CD4-positive, alpha-beta T cell treated with Interleukin-12 subunit alpha and Interleukin-12 subunit beta, for 1 hour (primary cell): ENCODE measurements at regions not wholly inside any gene's neighbourhood (a gene's known extent, or its start where the extent isn't known, plus 50 kb on each side); places are given as distances from the start of the nearest gene placed in this dataset.

Source experiments
- DNase-seq: peaks from one replicate; pipeline ENCODE4 v3.0.0-alpha.2; 2020

DNA sequence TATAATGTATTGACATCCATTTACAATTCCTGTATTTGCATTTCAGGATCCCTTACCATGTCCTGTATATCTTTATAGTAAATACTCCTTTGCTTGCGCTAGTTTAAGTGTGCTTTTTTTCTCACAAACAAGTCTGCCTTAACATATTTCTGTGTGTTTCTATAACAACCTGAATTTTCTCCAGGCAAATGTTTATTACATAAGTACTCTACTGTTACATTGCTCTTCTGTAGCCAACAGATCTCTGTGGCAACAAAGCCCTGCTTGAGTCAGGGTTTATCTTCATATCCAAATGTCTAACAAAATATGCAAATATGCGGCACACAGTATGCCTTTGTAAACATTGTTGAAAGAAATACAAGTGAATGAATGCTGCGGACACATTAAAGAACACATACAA lies 625.5 kb downstream of the TLL1 start:
- DNase-seq: no peak

DNA sequence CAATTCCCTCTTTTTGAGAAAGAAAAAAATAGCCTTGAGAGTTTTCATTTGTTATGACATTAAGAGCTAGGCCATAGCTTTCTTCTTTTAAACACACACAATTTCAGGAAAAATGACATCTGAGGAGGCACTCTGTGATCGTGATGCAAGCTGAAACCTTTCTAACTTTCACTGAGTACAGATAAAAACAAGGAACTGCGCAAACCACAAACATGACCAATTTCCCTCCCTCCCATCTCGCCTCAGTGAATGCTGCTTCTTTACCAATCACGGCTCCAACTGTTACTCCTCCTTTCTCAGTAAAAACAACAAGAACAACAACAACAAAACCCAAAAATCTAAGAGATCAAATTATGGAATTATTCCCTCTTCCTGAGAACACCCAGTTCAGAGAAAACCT lies 626.8 kb downstream of the TLL1 start:
- no peak for DNase-seq

DNA sequence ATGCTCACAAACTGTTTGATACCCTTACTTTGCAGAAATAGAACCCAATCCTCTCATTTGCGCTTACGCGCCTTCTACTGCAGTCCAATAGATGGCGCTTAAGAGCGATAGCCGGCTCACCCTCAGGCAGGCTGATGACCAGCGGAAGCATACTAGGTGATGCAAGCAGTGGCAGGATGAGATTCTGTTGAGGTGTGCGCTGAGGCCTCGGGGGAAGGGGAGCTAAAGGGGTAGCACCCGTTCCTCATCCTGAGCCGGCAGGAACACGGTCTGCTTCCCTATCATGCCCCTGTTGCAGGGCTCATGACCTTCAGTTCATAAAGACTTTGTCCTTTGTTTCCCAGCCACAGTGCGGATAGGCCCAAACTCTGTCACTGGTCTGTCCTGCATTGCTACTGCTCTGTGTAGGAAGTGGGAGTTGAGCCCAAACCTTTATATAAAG lies 628.9 kb downstream of the TLL1 start:
- no peak for DNase-seq

DNA sequence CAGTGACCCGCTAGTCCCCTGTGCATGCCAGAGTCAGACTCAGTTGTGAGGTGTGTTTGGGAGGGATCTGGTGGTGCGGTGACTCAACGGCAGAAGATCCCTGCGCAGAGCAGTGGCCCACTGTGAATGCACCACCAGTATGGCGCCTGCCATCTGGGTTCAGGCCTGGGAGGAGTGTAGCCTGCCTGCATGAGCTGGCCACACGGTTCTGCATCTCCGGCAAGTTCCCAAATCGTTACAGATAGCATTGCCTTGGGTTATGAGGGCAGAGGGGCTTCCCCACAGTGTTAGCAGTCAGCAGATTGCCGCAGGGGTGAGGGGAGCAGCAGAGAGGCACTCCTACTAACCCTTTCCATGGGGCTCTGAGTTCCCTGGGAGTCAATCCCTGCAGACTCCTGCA lies 629.6 kb downstream of the TLL1 start:
- DNase-seq: no peak

DNA sequence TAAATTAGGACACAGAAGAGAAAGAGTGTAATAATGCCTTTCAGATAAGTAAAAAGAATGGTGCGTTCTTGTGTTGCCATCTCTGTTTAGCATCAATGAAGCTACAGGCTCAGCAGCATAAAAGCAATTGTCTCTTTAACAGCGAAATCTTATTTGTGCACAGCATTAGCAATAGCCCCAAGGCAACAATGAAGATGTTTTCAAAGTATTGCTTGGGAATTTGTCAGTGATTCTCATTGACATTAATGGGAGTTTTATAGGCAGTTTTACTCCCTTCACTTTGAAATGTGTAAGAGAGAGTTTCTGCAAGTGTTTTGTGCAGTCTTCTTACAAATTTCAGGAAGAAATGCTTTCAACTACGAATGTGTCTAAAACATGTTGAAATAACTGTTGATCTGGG lies 633.0 kb downstream of the TLL1 start:
- DNase-seq: no peak

DNA sequence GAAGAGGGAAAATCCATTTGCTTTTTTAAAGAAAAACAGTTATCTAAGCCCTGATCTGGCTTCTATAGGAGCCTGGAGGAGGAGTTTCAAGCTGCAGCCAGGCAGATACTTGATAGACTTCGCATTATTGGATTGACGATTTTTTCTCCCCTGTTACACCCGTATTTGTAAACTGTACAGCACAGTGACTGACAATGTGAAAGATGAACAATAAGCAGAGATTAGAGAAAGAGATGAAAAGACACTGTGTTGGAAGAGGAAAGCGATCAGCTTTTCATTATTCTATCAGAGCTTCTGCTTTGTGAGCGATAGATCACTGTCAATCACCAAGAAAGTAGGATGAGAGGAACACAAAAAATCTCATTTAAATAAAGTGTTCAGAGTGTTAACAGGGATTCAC lies 639.2 kb downstream of the TLL1 start:
- DNase-seq: no peak

DNA sequence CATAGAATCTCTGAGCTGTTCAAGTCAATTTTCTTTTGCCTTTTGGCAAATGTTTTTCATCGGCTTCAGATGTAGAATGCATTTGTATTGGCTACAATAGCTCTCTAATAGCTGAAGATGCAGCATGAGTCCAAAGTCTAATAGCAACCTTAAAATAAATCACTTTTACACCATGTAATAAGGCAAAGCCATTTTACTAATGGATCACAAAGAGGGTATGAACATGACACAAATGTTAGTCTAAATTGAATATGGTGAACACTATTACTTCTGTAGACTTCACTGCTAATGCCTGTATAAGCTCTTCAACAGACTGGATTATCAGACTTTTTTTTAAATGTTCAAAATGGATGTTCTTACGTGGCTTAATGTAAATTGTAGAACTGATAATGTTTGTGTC lies 645.3 kb downstream of the TLL1 start:
- DNase-seq: no peak

DNA sequence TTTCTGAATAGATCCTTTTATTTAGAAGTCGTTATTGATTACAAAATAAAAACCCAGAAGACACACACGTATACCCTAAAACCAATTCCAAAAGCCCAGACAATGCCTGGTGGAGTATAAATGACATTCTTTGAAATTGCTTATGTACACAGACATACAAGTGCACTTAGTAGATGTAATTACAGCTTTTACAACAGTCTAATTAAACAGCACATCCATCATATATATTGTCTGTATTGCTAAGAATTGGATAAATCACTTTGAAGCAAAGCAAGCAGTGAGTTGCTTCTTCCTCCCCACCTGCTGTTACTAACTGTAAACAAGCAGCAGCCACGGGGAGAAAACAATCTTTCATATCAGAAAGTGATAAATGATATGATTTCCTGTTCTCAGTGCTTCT lies 645.7 kb downstream of the TLL1 start:
- DNase-seq: no peak

DNA sequence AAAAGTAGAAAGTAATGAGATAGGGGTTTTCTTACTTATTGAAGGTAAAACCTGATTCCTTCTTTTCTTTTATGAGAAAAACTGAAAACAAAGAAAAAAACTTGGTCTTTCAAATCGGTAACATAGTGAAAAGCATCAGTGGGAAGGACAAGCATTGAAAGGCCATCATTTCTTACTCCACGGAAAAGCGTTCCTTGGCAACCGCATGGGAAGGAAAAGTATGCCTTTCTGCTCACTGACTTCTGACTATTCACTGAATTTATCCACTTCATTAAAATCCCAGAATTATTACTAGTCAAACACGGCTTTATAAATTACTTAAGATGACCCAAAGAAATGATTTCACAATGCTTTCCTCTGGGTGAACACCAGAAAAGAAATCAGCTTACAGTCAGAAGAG lies 646.7 kb downstream of the TLL1 start:
- DNase-seq: no peak

DNA sequence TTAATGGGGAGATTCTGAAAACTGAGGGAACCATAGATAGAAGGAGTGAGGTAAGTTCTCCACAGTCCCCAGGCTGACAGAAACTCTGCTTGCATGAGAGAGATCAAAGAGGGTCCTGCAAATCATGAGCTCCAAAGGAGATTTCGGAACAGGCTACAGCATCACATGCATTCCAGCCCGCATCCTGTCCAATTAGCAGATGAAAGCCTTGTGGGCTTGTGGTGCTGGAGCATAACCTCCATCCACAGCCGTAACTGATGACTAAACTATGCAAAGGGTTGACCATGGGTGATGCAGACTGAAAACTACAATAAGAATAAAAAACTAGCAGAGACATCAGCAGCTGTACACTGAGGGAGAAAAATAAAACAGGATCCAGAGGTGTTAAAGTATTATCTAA lies 654.5 kb downstream of the TLL1 start:
- DNase-seq: no peak

DNA sequence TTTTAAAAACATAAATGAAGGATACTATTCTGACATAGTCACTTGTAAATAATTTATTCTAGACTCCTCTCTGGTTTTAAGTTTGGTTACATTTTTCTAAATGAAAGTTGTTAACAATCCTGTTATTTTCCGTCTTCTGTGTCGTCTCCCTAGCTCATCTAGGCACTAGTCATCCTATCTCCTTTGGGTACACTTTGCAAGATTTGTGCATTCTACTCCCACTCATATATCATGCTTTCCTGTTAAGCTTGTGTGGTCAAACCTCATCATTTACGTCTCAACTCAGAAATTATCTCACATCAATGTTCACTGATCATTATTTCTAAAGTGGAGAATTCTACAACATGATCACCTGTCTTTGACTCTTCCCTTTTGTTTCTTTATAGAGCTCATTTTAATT lies 658.7 kb downstream of the TLL1 start:
- no peak for DNase-seq

DNA sequence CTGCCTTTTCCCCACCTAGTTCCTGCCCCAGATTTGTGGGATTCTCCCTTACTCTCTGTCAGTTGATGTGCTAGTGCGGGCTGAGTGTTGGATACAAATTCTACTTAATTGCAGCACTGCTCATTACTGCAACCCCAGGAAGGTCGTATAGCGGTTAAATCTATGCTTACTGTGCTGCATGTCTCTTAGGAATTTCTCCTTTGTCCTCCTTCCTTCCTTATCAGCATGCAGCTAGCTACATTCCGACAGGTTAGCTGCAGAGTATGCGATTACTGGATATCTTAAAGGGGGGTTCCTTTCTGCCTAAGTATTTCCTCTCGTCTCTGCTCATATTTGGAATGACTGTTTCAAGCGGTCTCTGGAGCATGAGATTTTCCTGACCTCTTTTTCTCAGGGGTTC lies 662.8 kb downstream of the TLL1 start:
- no peak for DNase-seq

DNA sequence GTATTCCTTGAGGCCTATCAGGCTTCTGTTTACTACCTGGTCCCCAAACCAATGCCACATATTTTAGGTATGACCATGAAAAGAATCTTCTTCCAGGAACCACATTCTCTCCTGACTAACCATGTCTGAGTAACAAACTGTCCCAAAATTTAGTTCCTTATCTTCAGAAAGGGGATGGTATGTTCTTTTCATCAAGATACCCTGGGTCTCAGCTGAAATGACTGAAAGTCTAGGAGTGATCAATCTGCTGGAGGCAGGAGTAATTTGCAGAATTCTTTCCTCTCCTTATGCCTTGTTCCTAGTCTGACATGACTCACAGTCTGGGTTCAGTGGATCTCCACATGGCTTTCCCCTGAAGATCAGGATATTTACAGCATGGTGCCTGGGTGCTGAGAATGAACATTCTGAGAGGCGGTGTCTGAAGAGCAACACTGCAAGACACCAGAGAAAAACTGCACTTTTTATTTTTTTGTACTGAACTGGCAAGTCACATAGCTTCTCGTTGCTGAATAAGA lies 665.5 kb downstream of the TLL1 start:
- DNase-seq: no peak

DNA sequence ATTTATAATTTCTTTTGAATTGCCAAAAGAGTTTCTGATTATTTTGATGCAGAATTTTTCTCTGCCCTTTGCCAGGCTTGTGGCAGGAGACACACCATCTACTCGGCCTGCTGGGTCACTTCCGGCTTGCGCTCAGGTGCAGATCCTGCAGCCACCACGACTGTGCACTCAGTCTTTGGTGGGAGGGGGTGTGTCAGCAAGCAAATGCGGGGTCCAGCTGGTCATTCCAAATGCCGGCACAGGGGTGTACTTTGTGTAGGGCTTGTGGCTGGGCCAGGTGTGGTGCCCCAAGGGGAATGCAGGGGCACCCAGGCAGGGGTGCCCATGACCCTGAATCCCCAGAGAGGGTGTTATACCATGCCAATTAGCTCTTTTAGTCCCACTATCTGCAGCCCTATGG lies 673.0 kb downstream of the TLL1 start:
- DNase-seq: no peak

DNA sequence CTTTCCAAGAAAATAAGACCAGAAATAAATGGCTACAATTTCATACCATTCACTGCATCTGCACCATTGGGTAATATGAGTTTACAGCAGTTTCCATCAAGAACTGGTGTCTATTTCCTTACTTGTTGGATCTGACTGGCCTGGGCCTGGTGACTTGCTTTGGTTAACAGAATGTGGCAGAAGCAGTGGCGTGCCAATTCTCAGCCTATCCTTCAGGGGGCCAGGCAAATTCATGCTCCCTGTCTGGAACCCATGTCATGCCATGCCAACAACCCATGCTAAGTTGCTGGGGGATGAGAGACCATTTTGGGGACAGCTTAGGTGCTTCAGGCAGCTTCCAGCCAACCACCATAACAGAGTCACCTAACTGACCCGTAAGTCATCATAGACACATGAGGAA lies 656.7 kb downstream of the SPOCK3 start:
- no peak for DNase-seq

DNA sequence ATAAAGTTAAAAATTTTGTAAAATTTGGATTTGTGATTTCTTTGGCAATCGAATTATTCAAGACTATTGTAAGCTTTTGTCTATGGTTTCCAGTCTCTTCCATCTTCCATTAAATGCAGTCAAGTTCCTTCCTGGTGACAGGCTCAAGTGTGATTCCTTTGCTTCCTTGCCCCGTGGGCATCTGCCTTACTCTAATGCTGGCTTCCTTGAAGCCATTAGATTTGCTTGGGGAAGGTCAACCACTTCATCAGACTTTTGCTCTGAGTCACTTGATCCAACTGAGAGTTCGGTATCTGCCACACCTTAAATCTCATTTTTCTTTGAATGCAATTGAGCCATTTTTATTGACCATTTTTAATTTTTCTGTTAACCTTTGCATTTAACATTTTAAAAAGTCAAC lies 648.8 kb downstream of the SPOCK3 start:
- no peak for DNase-seq

DNA sequence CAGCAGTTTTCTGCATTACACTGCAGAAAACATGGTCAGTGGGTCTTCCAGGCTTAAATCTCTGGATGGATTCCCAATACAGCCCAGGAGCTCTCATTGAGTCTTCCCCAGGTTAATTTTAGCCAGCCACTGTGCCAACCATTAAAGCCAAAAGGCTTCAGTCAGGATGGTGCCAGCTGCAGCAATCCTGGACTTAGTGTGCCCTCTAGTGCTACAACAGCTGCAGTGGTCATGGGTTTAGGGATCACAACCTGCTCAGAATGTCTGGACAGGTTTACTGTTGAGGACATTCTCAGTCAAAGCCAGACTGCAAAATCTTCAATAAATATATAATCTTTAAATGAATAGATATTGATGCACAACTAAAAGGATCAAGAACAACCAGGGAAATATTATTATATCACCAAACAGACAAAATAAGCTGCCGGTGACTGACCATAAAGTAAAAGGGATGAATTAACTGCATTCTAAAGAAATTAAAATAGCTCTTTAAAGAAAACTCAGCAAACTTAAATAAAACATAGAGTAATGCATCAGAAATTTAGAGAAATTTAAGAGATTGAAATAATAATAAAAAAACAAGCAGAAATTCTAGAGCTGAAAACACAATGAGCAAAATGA lies 639.9 kb downstream of the SPOCK3 start:
- DNase-seq: no peak

DNA sequence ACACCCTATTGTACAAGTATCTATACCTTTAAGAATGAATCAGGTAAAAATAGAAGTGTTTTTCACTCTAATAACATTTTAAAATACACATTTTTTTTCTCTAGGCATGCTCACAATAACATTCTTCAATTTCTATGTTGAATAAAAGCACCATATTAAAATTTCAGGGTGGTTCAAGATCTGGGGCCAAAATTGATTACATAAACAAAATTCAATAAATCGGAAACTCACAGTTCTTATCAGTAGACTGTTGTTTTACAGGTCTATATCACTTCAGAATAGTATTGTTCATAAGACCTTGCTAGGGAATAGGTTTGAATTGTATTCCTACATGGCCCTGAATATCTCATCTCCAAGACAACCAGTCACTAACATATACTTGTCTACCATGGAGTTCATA lies 634.0 kb downstream of the SPOCK3 start:
- DNase-seq: no peak

DNA sequence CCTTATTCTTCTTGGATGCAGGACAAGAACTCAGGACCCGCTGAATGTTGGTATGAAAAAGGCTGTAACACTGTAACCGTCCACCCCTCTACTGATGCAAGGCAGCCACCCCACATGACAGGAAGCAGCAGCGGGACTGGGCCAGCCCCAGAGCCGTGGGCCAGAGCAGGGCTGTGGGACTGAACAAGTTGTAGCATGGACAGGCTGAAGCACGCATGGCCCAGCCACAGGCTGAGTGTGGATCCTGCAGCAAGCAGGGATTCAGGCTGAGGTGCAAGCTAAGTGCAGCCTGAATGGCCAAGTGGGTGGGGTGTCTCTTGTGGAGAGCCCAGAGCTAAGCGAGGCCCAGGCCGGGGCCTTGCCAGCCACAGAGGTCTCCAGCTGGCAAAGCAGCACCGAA lies 632.2 kb downstream of the SPOCK3 start:
- no peak for DNase-seq

DNA sequence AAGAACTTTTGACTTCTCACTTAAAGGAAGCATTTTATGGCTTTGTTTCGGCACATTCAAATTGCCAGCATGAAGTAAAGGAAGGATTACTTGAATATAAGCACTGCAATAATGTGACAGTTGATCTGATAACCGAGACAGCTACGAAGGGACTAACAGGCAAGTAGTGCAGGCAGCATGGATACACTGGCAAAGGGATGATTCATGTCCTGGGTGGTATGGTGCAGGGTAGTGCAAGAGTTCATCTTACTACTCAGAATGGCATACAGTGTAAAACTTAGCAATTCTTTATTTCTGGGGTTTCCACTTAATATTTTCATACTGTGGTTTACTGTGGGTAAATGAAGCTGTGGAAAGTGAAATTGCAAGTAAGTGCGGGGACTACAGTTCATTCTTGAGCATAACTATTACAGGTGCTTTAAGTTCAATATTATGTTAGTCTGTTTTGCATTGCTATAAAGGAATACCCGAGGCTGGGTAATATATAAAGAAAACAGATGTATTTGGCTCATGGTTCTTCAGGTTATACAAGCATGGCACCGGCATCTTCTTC lies 611.8 kb downstream of the SPOCK3 start:
- DNase-seq: no peak

DNA sequence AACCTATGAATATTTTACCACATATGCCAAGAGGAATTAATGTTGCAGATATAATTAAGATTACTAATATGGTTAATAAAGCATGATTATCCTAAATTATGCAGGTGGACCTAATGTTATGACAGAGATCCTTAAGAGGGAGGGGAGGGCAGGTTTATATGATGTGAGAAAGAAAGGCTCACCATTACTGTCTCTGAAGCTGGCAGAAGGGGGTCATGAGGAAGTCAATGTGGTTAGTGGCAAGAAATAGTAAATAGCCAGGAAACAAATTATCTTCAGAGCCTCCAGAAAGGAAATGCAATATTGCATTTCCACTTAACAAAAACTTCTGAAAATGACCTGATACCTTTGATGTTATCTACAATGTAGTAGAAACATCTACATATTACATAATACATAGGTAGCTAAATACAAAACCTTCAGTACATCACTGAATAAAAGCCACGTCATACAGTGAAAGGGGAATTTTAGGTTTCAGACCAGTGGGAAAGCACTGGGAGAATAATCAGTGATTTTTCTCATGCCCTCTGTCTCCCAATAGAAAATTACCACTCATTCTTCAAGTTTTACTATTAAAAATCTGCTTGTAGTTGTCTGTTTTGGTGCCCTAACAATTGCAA lies 609.2 kb downstream of the SPOCK3 start:
- DNase-seq: no peak

DNA sequence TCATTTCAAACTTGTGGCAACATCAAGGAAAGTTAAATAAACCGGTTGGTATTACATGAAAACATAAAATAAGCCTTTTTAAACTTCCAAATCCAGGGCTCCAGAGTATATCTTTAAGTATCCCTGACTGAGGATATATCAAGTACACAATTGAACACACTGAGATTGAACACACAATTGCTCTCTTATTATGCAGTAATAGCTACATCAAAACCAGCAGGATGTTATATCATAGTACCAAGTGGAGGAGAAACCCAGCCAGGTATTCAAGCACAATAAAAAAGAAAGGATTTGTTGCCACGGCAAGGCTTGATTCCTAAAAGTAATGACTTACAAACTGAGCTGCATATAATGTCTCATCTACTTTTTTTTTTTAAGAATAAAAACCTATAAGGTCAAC lies 605.8 kb downstream of the SPOCK3 start:
- no peak for DNase-seq

DNA sequence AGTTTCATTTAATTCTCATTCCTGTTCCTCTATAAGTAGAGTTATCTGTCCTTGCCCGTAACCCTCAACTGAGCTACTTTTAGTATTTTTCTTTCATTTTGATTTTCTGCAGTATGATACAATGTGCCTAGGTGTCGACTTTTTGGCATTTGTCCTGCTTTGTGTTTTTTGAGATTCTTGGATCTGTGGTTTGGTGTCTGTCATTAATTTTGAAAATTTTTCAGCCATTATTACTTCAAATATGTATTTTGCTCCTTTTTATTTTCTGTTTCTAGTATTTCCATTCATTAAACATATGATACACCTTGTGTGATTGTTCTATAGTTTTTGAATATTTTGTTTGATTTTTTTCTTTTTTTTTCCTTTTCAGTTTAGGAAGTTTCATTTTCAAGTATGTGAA lies 598.9 kb downstream of the SPOCK3 start:
- no peak for DNase-seq

DNA sequence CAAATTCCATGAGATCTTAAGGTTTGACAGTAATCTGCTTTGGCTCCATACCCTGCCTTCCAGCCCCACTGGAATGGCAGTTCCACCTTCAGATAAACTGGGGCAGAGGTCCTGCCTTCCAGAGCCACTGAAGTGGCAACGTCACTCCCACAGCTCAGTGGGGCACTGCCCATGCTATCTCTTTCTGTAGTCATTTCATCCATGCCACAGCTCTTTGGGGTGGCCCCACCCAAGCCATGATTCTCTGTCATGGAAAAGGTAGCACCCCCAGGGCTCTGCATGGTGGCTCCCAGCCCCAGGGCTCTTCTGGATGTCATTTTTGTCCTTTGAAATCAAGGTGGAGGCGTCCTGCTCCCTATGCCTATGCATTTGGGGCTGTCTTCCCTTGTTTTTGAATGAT lies 596.5 kb downstream of the SPOCK3 start:
- no peak for DNase-seq

DNA sequence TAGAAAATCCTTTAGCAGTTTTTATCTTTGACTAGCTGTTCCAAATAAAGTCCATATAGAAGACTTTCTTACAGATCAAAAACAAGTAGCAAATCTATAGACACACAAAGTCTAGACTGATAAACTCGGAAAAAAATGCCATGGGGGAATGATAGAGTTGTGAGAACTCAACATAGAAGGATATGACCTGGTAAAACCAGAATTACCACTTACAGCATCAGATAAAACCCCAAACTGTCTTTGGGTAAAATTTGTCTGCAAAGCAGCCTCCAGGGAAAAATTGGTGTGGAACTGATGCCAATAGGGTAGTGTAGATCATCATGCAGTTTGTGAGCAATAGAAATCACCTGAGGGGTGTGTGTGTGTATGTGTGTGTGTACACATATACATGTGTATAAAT lies 579.1 kb downstream of the SPOCK3 start:
- DNase-seq: no peak
